C1 segment of cervical spinal cord (tissue), 14 donors: ENCODE measurements at regions not wholly inside any gene's neighbourhood (a gene's known extent, or its start where the extent isn't known, plus 50 kb on each side); places are given as distances from the start of the nearest gene placed in this dataset.

Source experiments
- DNase-seq, 14 donors: peaks; one replicate each; lab custom pipeline; 2025; lab: John Stamatoyannopoulos, UW

DNA sequence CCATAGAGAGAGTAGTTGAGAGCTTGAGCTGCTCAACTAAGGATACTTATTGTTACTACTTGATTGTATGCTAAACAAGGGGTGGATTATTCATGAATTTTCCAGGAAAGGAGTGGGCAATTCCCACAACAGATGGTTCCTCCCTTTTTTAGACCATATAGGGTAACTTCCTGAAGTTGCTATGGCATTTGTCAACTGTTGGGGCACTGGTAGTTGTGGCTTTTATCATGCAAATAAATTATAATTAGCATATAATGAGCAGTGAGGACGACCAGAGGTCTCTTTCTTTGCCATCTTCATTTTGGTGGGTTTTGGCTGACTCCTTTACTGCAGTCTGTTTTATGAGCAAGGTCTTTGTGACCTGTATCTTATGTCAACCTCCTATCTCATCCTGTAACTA is 1403.5 kb upstream of the PABPC4L start:
- DNase-seq, result no peak

DNA sequence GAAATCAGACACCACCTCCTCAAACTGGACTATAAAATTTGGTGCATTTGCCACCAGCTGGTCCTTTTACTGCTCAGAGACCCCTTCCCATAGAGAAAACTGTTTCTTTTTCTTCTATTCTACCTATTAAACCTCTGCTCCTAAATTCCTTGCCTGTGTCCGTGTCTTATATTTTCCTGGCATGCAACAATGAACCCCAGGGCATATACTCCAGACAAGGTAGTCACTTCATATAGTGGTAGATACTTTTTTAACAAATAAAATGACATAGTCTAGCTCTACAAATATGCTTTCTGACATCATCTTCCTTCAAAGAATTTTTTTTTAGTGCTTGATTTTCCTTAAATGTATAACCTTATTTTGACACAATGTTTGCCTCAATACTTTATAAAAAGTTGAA is 1402.9 kb upstream of the PABPC4L start:
- DNase-seq, result no peak

DNA sequence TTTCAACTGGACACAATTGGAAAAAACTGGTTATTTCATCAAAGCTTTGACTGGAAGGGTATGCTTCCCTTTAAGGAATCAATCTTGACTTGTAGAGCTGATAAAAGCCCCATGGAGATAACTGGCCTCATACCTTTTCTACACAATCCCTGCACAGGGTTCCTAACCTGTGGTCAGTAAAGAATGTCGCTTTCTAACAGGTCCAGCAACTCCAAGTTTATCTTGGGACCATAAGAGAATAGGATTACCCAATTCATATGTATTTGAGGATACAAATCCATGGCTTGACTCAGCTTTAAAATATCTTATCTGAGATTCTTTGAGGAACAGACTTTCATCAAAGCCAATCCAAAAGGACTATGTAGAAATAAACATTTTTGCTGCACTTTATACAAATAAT is 1399.8 kb upstream of the PABPC4L start:
- DNase-seq, result no peak

DNA sequence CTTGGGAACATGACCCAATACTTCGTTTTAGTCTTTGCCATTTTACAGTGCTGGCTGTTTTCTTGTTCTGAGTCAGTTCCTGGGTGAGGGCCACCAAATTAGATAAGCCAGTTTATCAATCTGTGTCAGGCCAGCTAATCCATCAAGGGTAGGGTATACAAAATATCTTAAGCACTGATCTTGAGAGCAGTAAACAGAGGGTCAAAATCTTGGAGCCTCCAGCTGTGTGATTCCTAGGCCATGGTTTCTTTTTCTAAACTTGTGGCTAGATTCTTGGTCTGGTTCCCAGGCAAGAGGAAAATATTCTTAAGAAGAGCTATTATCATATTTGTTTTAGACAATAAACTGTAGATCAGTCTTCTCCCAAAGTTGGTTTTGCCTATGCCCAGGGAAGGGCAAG is 1396.6 kb upstream of the PABPC4L start:
- no peak for DNase-seq

DNA sequence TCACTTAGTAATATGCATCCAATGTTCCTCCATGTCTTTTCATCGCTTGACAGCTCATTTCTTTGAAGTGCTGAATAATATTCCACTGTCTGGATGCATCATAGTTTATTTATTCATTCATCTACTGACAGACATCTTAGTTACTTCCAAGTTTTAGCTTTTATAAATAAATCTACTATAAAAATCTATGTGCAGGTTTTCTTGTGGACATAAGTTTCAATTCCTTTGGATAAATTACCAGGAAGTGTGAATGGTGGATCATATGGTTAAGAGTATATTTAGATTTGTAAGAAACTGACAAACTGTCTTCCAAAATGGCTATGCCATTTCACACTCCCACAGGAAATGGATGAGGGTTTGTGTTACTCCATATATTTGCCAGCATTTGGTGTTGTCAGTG is 1392.9 kb upstream of the PABPC4L start:
- no peak for DNase-seq

DNA sequence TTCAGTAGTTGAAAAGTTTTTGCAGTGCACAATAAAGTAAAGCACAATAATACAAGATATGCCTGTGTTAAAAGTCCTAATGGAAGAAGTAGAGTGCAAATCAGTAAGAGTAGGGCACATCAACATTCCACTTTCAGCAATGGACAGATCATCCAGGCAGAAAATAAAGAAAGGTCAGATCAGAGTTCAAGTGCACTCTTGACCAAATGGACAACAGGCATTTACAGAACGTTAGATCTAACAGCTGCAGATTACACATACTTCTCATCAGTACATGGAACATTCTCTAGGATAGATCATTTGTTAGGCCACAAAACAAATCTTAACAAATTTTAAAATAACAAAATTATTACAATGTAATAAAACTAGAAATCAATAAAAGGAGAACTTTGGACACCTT is 1373.5 kb upstream of the PABPC4L start:
- DNase-seq, result no peak

DNA sequence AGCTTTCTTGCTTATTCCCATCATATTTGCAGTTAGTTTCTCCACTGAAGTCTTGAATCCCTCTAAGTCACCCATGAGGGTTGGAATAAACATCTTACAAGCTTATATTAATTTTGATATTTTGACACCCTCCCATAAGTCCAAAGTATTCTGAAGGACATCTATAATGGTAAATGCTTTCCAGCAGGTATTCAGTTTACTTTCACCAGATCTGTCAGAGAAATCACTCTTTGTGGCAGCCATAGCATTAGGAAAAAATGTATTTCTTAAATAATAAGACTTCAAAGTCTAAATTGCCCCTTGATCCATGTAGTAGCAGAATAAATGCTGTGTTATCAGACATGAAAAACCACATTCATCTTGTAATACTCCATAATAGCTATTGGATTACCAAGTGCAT is 1371.7 kb upstream of the PABPC4L start:
- no peak for DNase-seq

DNA sequence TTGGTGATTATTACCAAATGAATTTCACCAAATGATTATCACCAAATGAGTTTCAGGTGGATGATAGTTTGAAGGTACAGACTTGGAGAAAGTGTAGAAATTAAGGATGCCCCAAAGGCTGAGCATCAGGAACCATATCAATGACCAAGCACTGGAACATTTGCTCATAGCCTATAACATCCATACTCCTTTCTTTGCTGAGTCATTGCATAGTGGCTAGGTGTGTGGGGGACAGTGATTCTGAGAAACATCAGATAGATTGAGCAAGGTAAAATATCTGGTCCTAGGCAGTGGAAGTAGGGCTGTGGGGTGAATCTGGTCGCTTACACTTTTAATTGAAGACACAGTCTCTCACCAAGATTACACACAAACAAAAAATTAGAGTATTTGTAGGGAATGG is 1362.5 kb upstream of the PABPC4L start:
- DNase-seq, result no peak

DNA sequence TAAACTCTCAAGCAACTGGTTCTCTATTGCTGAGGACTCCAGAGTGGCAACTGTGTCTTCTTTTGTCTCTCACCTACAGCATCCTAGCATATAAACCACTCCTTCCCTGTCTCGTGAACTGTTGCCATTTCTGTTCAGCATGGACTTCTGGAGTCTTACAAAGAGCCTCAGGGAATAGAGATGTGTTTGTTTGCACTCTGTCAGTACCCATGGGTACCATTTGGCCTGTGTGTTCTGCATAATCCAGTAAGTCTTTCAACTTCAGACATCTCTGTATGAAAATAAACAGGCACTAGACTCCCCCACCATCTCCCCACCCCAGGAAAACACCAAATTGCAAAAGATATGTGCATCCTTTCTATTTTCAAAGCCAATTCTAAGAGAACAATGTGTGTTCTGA is 1351.6 kb upstream of the PABPC4L start:
- DNase-seq, result no peak

DNA sequence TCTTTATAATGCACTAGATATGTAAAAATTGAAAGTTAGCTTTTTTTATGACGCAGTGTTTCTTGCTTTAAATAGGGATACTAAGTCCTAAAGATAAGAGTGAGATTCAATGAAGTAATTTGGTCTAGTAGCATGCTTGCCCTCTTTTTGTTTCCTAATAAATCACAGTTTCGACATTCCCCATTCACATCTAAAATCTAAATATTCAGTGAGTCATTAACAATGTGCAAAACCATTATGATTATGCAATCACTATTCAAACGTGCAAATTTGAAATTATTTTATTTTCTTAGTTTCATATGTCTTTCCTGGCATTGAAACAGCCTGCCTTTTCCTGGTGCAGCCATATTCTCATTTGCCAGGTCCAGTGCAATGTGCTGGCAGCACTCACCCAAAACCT is 1350.5 kb upstream of the PABPC4L start:
- DNase-seq, result no peak

DNA sequence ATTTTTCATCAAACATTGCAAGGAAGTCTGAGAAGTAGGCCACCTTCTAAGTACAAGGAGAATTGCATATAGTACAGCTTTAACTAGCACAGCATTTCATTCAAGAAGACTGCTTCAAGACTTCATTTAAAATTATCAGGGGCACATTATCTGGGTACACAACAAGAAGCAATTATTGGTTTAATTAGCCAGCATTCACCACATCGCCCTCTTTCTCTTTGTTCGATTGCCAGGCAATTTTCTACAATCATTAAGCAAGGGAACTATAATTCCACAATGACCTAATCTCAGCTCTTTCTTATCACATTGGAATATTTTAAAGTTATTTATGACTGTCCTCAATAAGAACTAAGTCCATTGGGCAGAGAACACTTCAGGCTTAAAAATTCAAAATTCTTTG is 1347.1 kb upstream of the PABPC4L start:
- no peak for DNase-seq

DNA sequence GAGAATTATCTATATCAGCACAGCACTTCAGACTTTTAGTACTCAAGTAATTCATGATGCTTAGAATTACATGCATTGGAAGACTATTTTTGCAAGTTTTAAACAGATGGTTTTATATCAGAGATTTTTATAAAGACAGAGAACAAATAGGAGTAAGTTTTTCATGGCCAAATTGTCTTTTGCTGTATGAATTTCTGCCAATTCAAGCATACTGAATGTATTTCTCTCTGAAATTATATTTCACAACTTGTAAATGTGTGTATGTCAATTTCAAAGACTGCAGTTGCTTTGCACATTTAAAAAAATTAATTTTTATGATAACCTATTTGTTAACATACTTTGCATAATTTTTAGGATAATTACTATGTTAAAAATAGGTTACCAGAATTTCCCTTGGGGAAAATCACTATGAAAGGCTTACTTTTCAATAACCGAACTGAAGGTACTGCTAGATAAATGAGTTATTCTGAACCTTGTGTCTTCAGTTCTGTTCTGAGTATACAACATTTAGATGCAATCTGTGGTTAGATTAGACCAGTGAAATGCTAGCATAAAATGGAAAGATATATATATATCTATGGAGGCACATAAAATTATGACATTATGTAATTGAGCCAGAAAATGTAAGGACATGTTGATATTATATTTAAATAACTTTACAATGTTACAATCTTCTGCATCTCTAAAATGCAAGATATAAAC is 1344.2 kb upstream of the PABPC4L start:
- DNase-seq, result no peak

DNA sequence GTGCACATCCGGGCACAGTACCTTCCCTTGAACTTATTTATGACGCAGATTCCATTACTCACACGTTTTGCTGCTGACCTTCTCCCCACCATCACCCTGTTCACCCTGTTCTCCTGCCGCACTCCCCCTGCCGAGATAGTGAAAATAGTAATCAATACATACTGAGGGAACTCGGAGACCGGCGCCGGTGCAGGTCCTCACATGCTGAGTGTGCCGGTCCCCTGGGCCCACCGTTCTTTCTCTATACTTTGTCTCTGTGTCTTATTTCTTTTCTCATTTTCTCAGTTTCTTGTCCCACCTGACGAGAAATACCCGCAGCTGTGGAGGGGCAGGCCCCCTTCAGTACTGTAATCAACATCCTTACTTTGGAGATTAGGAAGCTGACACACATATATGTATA is 1337.1 kb upstream of the PABPC4L start:
- no peak for DNase-seq

DNA sequence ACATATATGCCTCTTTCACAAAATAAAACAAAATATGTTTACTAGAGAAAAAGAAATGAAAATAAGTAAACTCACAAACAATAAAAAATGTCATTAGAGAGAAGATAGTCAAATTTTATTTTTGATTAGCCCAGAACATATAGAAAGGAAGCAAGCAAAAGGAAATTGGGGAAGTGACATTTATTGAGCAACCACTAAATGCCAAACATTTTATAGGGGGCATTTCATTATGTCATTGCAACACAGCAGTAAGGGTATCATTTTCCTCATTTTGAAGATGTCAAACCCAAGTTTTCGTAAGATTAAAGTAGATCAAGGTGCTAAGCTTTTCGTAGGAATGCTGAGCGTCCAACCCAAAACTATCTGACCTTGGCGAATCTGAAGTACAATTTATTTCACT is 1331.5 kb upstream of the PABPC4L start:
- DNase-seq, result no peak

DNA sequence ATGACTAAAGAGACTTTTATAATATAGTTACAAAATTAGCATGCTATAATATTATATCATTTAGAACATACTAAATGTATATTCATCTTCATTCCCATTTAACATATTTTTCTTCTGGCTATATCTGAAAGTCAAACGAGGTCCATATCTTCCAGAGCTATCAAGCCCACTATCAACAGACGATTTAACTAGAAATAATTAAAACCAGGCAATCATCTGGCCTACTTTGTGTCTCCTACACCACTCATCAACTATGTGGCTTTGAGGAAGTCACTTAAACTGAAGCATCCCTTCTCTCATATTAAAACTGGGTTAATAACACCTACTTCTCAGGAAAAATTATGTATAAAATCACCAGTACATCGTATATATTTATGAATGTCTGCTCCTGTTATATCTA is 1330.5 kb upstream of the PABPC4L start:
- DNase-seq, result no peak

DNA sequence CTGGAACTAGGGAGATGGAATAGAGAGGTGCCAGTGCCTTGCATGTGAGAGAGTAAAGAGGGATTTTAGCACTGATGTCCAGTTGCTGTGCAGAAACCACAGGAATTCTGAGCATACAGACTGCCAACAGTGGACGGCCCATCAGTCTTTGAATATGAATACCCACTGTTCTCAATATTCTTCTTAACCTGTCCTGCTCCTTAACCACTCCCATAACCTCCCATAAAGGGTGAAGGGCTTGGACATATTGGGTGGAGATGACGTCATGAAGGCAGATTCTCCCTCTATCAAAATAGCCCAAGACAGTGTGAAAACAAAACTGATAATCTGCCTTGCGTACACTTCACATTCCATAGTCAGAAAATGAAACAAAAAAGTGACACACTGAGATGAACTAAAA is 1313.7 kb upstream of the PABPC4L start:
- DNase-seq, result no peak

DNA sequence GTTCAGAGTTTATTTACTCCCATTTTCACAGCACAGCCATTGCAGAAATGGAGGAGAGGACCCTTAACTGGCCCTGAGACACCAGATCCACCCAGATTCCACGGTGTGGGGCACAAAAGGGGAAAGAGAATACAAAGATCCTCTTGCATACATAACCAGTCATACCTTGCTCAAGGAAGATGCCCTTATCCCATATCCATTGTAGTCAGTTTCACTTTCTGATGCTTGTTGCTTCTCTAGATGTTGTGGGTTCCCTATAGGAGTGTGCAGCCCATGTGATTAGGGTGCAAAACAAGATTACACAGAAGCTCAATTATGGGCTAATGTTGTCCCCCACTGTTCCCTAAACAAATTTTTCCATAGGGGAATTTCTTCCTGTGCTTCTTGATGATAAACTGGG is 1309.0 kb upstream of the PABPC4L start:
- no peak for DNase-seq

DNA sequence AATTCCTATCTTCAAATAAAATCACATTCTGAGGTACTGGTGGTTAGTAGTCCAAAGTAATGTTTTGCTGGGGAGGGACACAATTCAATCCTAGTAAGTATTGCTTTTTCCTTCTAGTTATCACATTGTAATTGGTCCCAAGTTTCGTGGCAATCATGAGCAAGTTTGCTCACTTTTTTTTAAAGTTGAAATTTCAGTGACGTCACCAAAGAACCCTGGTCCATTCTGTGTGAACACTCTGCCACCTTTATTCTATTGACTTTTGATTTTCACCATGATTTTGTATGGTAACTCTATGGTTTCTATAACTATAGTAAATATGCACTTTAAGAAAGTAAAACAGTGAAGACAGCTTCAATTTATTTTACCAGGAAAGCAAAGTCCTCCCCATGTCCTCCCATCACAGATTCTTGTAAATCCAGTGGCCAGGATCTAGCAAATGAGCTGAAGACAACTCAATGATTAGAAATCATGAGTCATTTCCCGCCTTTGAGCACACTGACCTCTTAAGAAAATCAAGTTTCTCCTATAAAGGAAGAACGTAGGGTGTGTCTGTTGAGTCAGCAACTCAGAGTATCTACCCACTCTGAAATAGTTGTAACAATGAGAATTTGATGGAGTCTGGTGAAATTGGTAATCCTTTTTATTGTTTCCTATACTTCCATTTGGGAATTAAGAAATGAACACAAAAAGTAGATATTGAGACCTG is 1306.6 kb upstream of the PABPC4L start:
- DNase-seq, result no peak

DNA sequence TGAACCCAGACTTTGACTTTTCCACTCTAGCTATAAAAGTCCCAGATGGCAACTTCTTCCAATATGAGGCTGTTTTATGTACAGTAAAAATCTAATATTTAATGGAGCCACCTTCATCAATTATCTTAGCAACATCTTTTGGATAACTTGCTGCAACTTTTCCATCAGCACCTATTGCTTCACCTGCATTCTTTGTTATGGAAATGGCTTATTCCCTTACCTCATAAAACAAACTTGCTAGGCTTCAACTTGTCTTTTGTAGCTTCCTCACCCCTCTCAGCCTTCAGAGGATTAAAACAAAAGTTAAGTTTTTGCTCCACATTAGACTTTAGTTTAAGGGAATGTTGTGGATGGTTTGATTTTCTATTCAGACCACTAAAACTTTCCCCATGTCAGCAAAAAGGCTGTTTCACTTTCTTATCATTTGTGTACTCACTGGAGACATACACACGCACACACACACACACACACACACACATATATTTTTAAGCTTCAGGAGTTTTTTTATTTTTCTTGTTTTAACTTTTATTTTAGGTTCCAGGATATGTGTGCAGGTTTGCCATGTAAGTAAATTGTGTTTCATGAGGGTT is 1296.1 kb upstream of the PABPC4L start:
- no peak for DNase-seq

DNA sequence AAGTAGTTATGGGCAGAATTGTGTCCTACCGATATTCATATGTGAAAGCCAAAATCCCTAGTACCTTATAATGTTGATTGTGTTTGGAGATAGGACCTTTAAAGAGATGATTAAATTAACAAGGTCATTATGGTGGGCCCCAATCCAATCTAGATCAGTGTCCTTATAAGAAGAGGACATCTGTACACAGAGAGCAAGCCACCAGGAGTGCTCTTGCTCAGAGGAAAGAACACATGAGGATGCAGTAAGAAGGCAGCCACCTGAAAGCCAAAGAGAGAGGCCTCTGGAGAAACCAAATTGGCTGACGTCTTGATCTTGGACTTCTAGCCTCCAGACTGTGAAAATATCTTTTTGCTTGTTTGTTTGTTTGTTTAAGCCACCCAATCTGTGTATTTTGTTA is 1290.8 kb upstream of the PABPC4L start:
- DNase-seq, result no peak

DNA sequence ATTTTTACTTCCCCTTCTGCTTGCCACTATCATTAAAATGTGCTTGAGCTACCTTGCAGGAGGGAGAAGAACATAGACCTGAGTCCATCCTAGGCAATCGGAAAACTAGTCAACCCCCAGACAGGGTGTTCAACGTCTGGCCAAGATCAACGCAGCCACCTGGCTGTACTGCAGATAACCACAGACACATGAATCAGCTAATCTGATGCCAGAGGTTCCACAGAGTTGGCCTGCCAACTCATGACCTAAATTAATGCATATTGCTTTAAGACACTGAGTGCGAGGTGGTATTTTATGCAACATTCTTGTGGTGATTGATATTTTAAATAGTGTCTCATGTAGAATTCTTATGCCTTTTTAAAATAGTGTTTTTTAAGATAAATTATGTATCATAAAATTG is 1283.8 kb upstream of the PABPC4L start:
- DNase-seq, result no peak

DNA sequence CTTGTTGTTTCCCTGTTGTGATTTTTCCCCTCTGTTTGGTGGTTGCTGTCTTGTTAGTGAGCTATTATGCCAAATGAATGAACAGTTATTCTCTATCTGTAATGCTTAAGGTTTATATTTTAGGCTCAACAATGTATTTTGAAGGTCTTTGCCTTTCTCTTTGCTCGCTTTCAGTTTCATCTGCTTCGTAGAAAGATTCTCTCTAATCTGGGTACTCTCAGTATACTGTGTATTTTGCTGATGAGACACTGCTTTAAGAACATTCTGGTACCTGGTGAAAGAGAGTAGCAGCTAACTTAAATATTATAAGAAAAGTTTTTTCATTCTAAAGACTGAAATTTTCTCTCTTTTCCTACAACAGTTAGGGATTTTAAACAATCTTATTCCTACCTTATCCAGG is 1274.7 kb upstream of the PABPC4L start:
- DNase-seq, result no peak

DNA sequence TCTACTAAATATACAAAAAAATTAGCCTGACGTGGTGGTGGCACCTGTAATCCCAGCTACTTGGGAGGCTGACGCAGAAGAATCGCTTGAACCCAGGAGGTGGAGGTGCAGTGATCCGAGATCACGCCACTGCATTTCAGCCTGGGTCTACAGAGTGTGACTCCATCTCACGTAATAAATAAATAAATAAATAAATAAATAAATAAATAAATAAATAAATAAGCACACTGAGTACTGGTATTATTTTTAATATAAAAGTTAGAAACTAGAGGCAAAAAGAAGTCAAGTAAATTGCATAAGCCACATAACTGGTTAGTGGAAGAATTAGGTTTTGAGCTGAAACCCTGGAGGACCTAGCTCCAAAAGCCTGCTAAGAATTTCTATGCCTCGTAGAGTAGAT is 1262.7 kb upstream of the PABPC4L start:
- DNase-seq, result no peak
